ENCODE measurements at regions not wholly inside any gene's neighbourhood (a gene's known extent, or its start where the extent isn't known, plus 50 kb on each side); places are given as distances from the start of the nearest gene placed in this dataset.

- Histone ChIP-seq H3K4me3 (ENCODE audit: low read depth in 2 of 2, low read length in 1 of 2) (no peak overlapping the region), H3K79me2 (ENCODE audit: insufficient read depth) (no peaks in the 10 kb centered on the region), H3K27ac (ENCODE audit: low read depth in 2 of 2, low read length in 1 of 2) (no peak overlapping the region), H2AFZ (ENCODE audit: low read depth) (no peak overlapping the region), H3K9ac (no peak overlapping the region), H3K4me1 (ENCODE audit: control insufficient read depth in 1 of 2, insufficient read depth in 2 of 2, low read depth in 1 of 2, low read length in 1 of 2) (no peaks in the 10 kb centered on the region), H3K4me2 (no peak overlapping the region), H3K27me3 (ENCODE audit: insufficient read depth) (no peaks in the 10 kb centered on the region), H3F3A (replicated peaks; ENCODE audit: insufficient read depth) (no peaks in the 10 kb centered on the region), H3K36me3 (replicated peaks in 1 of 2; ENCODE audit: control insufficient read depth in 1 of 2, insufficient read depth in 2 of 2, low read length in 1 of 2) (no peaks in the 10 kb centered on the region), H3K9me3 (no peaks in the 10 kb centered on the region), H4K20me1 (ENCODE audit: insufficient read depth) (no peaks in the 10 kb centered on the region), H3K9me2 (no peaks in the 10 kb centered on the region)
- WGBS (ENCODE audit: low lambda C conversion rate), result 0% methylated on average over 2 of the region's 2 CpGs
- ChIA-PET CTCF (interaction anchor here (1.7 kb wide), 1 partner anchor 21 kb away, joined by 5 read pairs; no protein-coding TSS in a partner anchor), POLR2A (no interaction called here)
- TF ChIP-seq MXI1 (IDR thresholded peaks at IDR 0.05; ENCODE audit: low read depth, low read length), result no peak
- no peak for TF ChIP-seq TCF12 (IDR thresholded peaks at IDR 0.05)
- TF ChIP-seq SMC3 (IDR thresholded peaks at IDR 0.05; ENCODE audit: low read depth, low read length), result no peak
- TF ChIP-seq TAF1 (IDR thresholded peaks at IDR 0.05; ENCODE audit: borderline replicate concordance, low read depth, low read length), result no peak
- TF ChIP-seq NRF1 (IDR thresholded peaks at IDR 0.05; ENCODE audit: low read depth, low read length), result no peak
- no peak for TF ChIP-seq PBX3 (IDR thresholded peaks at IDR 0.05)
- no peak for TF ChIP-seq RFX5 (IDR thresholded peaks at IDR 0.05; ENCODE audit: low read length)
- TF ChIP-seq USF2 (IDR thresholded peaks at IDR 0.05; ENCODE audit: borderline replicate concordance, low read depth, low read length), result no peak
- no peak for TF ChIP-seq RXRA (IDR thresholded peaks at IDR 0.05; ENCODE audit: borderline replicate concordance, low read depth)
- TF ChIP-seq ELF1 (IDR thresholded peaks at IDR 0.05), result no peak
- TF ChIP-seq REST (IDR thresholded peaks at IDR 0.05; ENCODE audit: low read depth, low read length), result no peak
- no peak for TF ChIP-seq FOXJ3 (CRISPR knock-in tag; IDR thresholded peaks at IDR 0.05)
- TF ChIP-seq FOSL2 (IDR thresholded peaks at IDR 0.05; ENCODE audit: borderline replicate concordance, low read depth), result no peak
- no peak for DNase-seq
Measured at GRCh38 chr15:94691169-94691568, 459.8 kb downstream of the MCTP2 start.

GRCh38 chr15:94692710-94693109 lies 461.3 kb downstream of the MCTP2 start:
- no peaks in the 10 kb centered on the region for H3F3A ChIP-seq (replicated peaks; ENCODE audit: insufficient read depth)
- H3K27me3 ChIP-seq (ENCODE audit: insufficient read depth), result no peaks in the 10 kb centered on the region
- no peak overlapping the region for H2AFZ ChIP-seq (ENCODE audit: low read depth)
- H3K9me2 ChIP-seq, result no peaks in the 10 kb centered on the region
- no peaks in the 10 kb centered on the region for H3K36me3 ChIP-seq (replicated peaks in 1 of 2; ENCODE audit: control insufficient read depth in 1 of 2, insufficient read depth in 2 of 2, low read length in 1 of 2)
- H4K20me1 ChIP-seq (ENCODE audit: insufficient read depth), result no peaks in the 10 kb centered on the region
- CTCF ChIA-PET, result no interaction called here
- no peaks in the 10 kb centered on the region for H3K4me1 ChIP-seq (ENCODE audit: control insufficient read depth in 1 of 2, insufficient read depth in 2 of 2, low read depth in 1 of 2, low read length in 1 of 2)
- POLR2A ChIA-PET, result no interaction called here
- no peak overlapping the region for H3K27ac ChIP-seq (ENCODE audit: low read depth in 2 of 2, low read length in 1 of 2)
- DNase-seq, result no peak
- no peaks in the 10 kb centered on the region for H3K9me3 ChIP-seq
- TF ChIP-seq FOXJ3 (CRISPR knock-in tag; IDR thresholded peaks at IDR 0.05) (no peak), GATA2 (CRISPR knock-in tag; IDR thresholded peaks at IDR 0.05) (no peak), REST (IDR thresholded peaks at IDR 0.05; ENCODE audit: low read depth, low read length) (no peak), POLR2AphosphoS5 (IDR thresholded peaks at IDR 0.05; ENCODE audit: low read depth, low read length) (no peak)
- H3K79me2 ChIP-seq (ENCODE audit: insufficient read depth), result no peaks in the 10 kb centered on the region
- no peak overlapping the region for H3K4me3 ChIP-seq (ENCODE audit: low read depth in 2 of 2, low read length in 1 of 2)
- H3K9ac ChIP-seq, result no peak overlapping the region
- no peak overlapping the region for H3K4me2 ChIP-seq
- WGBS (ENCODE audit: low lambda C conversion rate), result 4% methylated on average over 3 of the region's 3 CpGs
